Activated gamma-delta T cell treated with anti-CD3 and anti-CD28 coated beads, Interleukin-2, amount 50 U/mL, for 16 hours (primary cell): ENCODE measurements at regions not wholly inside any gene's neighbourhood (a gene's known extent, or its start where the extent isn't known, plus 50 kb on each side); places are given as distances from the start of the nearest gene placed in this dataset.
"Not testable (repeated sequence)": the region's sequence is repeated elsewhere in the genome, so short reads cannot be mapped to it uniquely, and the experiment has no call there.

Experiments used
- DNase-seq: peaks from one replicate; pipeline ENCODE4 v3.0.0-alpha.2; 2020; ENCODE audit warnings: low read depth

- DNase-seq = no peak
Measured at GRCh38 chr18:40157120-40157519, 1797.9 kb upstream of the PIK3C3 start.

- DNase-seq = no peak
Measured at GRCh38 chr18:40152859-40153258, 1802.2 kb upstream of the PIK3C3 start.

- no peak for DNase-seq
Measured at GRCh38 chr18:40148960-40149359, 1806.1 kb upstream of the PIK3C3 start.

GRCh38 chr18:40133253-40133652 is 1821.8 kb upstream of the PIK3C3 start:
- DNase-seq = no peak

GRCh38 chr18:40132438-40132837 is 1822.6 kb upstream of the PIK3C3 start:
- DNase-seq = not testable (repeated sequence)

- DNase-seq = no peak
Measured at GRCh38 chr18:40124107-40124506, 1830.9 kb upstream of the PIK3C3 start.

- no peak for DNase-seq
Measured at GRCh38 chr18:40120796-40121391, 1834.1 kb upstream of the PIK3C3 start.

- DNase-seq = no peak
Measured at GRCh38 chr18:40120356-40120755, 1834.7 kb upstream of the PIK3C3 start.

- DNase-seq = not testable (repeated sequence)
Measured at GRCh38 chr18:40119581-40119980, 1835.5 kb upstream of the PIK3C3 start.

GRCh38 chr18:40110455-40110854 is 1844.6 kb upstream of the PIK3C3 start:
- no peak for DNase-seq

GRCh38 chr18:40109252-40110049 is 1845.6 kb upstream of the PIK3C3 start:
- DNase-seq = no peak

- no peak for DNase-seq
Measured at GRCh38 chr18:40108596-40108995, 1846.4 kb upstream of the PIK3C3 start.

- no peak for DNase-seq
Measured at GRCh38 chr18:40102903-40103302, 1852.1 kb upstream of the PIK3C3 start.

- no peak for DNase-seq
Measured at GRCh38 chr18:40099641-40100040, 1855.4 kb upstream of the PIK3C3 start.

GRCh38 chr18:40096675-40097074 is 1858.4 kb upstream of the PIK3C3 start:
- no peak for DNase-seq

GRCh38 chr18:40094441-40094840 is 1860.6 kb upstream of the PIK3C3 start:
- DNase-seq = no peak

GRCh38 chr18:40088130-40088529 is 1866.9 kb upstream of the PIK3C3 start:
- DNase-seq = no peak

GRCh38 chr18:40079786-40080185 is 1875.2 kb upstream of the PIK3C3 start:
- no peak for DNase-seq

- no peak for DNase-seq
Measured at GRCh38 chr18:40075616-40076015, 1879.4 kb upstream of the PIK3C3 start.

- DNase-seq = no peak
Measured at GRCh38 chr18:40072761-40073160, 1882.3 kb upstream of the PIK3C3 start.

- DNase-seq = no peak
Measured at GRCh38 chr18:40066368-40066767, 1888.7 kb upstream of the PIK3C3 start.

GRCh38 chr18:40063488-40063887 is 1891.5 kb upstream of the PIK3C3 start:
- no peak for DNase-seq

- no peak for DNase-seq
Measured at GRCh38 chr18:40061086-40061485, 1893.9 kb upstream of the PIK3C3 start.

GRCh38 chr18:40060562-40060961 is 1894.5 kb upstream of the PIK3C3 start:
- no peak for DNase-seq
